B cell (primary cell): ENCODE measurements at regions not wholly inside any gene's neighbourhood (a gene's known extent, or its start where the extent isn't known, plus 50 kb on each side); places are given as distances from the start of the nearest gene placed in this dataset.

Source experiments
- ATAC-seq: fragments of 200-7000 bp; cut with Tn5 transposase; one replicate; pipeline ENCODE4 v1.10.0; 2021; ENCODE audit warnings: low read depth, mild to moderate bottlenecking, moderate number of reproducible peaks, moderate library complexity
- CTCF ChIA-PET: fragments of 350-600 bp; sonication (Branson Sonifier 250); formaldehyde crosslinking; loops from one replicate; lab custom pipeline; 2021; ENCODE audit warnings: antibody characterized with exemption, inconsistent platforms; lab: Charles Lee
- POLR2A ChIA-PET: fragments of 350-600 bp; sonication (Branson Sonifier 250); formaldehyde crosslinking; loops from one replicate; lab custom pipeline; 2021; ENCODE audit warnings: antibody characterized with exemption; lab: Charles Lee
- DNase-seq: peaks from one replicate; pipeline ENCODE4 v3.0.0; 2013
- H2AFZ ChIP-seq: 2 replicates; pipeline ENCODE4 v1.6.1; 2012; ENCODE audit warnings: mild to moderate bottlenecking, low read depth, low read length; ENCODE audit not compliant: insufficient read depth, poor library complexity, severe bottlenecking
- H3K27ac ChIP-seq, 2 donors: 1 replicate in 1 of 2; 2 replicates in 1 of 2; pipeline ENCODE4 v1.5.1; 2012 to 2013; ENCODE audit warnings: low read length in 2 of 2, mild to moderate bottlenecking in 2 of 2, moderate library complexity in 1 of 2
- H3K27me3 ChIP-seq, 4 experiments: fragments of 200-600 bp in 1 of 4; sonication (generic) in 1 of 4; replicated peaks in 1 of 4; 1 replicate in 2 of 4; 2 replicates in 2 of 4; pipeline versions ENCODE4 v1.6.1 to v1.7.0; 2013 to 2016; ENCODE audit warnings: low read length in 3 of 4, mild to moderate bottlenecking in 2 of 4, mixed read lengths in 1 of 4, moderate library complexity in 1 of 4; ENCODE audit not compliant: insufficient read depth in 4 of 4, control insufficient read depth in 3 of 4; ENCODE audit errors: control extremely low read depth in 1 of 4
- H3K36me3 ChIP-seq, 2 experiments: replicated peaks in 1 of 2; 1 replicate in 1 of 2; 2 replicates in 1 of 2; pipeline versions ENCODE4 v1.6.1 to v1.7.1; 2013; ENCODE audit warnings: low read length in 1 of 2; ENCODE audit not compliant: insufficient read depth in 2 of 2, control insufficient read depth in 1 of 2; ENCODE audit errors: control extremely low read depth in 1 of 2, extremely low read depth in 1 of 2
- H3K4me1 ChIP-seq, 2 donors: fragments of 200-600 bp in 1 of 2; sonication (generic) in 1 of 2; 1 replicate in 1 of 2; 2 replicates in 1 of 2; pipeline versions ENCODE4 v1.5.1 to v1.6.1; 2013 to 2017; ENCODE audit warnings: low read length in 2 of 2; ENCODE audit not compliant: control insufficient read depth in 2 of 2, insufficient read depth in 2 of 2
- H3K4me2 ChIP-seq: replicated peaks from 2 replicates; pipeline ENCODE3; 2012; ENCODE audit warnings: mild to moderate bottlenecking, low read depth, low read length; ENCODE audit not compliant: poor library complexity, severe bottlenecking
- H3K4me3 ChIP-seq, 5 experiments: fragments of 200-600 bp in 1 of 5; sonication (generic) in 1 of 5; 1 replicate in 3 of 5; 2 replicates in 2 of 5; pipeline versions ENCODE4 v1.5.1 to v1.7.0; 2011 to 2016; ENCODE audit warnings: low read length in 4 of 5, mild to moderate bottlenecking in 4 of 5, low read depth in 2 of 5, control low read depth in 1 of 5, moderate library complexity in 1 of 5; ENCODE audit not compliant: insufficient read depth in 1 of 5; ENCODE audit errors: control extremely low read depth in 1 of 5, extremely low read depth in 1 of 5
- H3K79me2 ChIP-seq: fragments of 200-600 bp; sonication (generic); one replicate; pipeline ENCODE4 v1.6.0; 2016; ENCODE audit warnings: low read length; ENCODE audit not compliant: control insufficient read depth, insufficient read depth
- H3K9ac ChIP-seq: fragments of 200-600 bp; sonication (generic); 2 replicates; pipeline ENCODE4 v1.6.1; 2017; ENCODE audit warnings: mild to moderate bottlenecking, low read length, moderate library complexity
- H3K9me3 ChIP-seq, 3 donors: one replicate each; pipeline versions ENCODE4 v1.6.1 to v1.7.1; 2013; ENCODE audit warnings: low read length in 2 of 3; ENCODE audit not compliant: control insufficient read depth in 2 of 3, insufficient read depth in 1 of 3; ENCODE audit errors: control extremely low read depth in 1 of 3
- H4K20me1 ChIP-seq: 2 replicates; pipeline ENCODE4 v1.6.0; 2012; ENCODE audit warnings: mild to moderate bottlenecking, low read length; ENCODE audit not compliant: insufficient read depth, control insufficient read depth, poor library complexity, severe bottlenecking
- H3K27ac Mint-ChIP-seq: one replicate; pipeline ENCODE4 v1.8.0; 2021; ENCODE audit warnings: mixed read lengths
- H3K27me3 Mint-ChIP-seq: one replicate; pipeline ENCODE4 v1.8.0; 2021; ENCODE audit warnings: mixed read lengths
- H3K4me1 Mint-ChIP-seq: one replicate; pipeline ENCODE4 v1.8.0; 2021; ENCODE audit warnings: mixed read lengths
- H3K4me3 Mint-ChIP-seq: one replicate; pipeline ENCODE4 v1.8.0; 2021; ENCODE audit warnings: mixed read lengths
- H3K9me3 Mint-ChIP-seq: one replicate; pipeline ENCODE4 v1.8.0; 2022; ENCODE audit warnings: mixed read lengths; ENCODE audit not compliant: insufficient read depth
- EZH2 ChIP-seq: IDR thresholded peaks from 2 replicates; pipeline ENCODE4 v1.6.1; 2012; ENCODE audit warnings: borderline replicate concordance, low read depth, mild to moderate bottlenecking, moderate library complexity, low read length; ENCODE audit not compliant: insufficient read depth, poor library complexity, severe bottlenecking
- WGBS: methylation state at CpG from one replicate; pipeline ENCODE4 v1.1.5; 2013; ENCODE audit warnings: missing lambda C conversion rate; ENCODE audit not compliant: insufficient coverage; 5-methylcytosine and 5-hydroxymethylcytosine counted together
- intact Hi-C: fragments of 100-400 bp; cut with micrococcal nuclease; formaldehyde crosslinking; loops from one replicate; pipeline ENCODE4 v1.10.0; 2022
- TF ChIP-seq, protein P1 (sequence below): fragments of 200-600 bp; IDR thresholded peaks from one replicate; pipeline ENCODE4 v1.8.0; 2022; ENCODE audit warnings: antibody characterized with exemption, mild to moderate bottlenecking

- H3K4me3 ChIP-seq, result no peak overlapping the region
- ATAC-seq (no peak), DNase-seq (no peak)
- no peaks in the 10 kb centered on the region for H3K36me3 ChIP-seq
- H3K79me2 ChIP-seq, result no peaks in the 10 kb centered on the region
- peaks cover 0 to 4% (median 2%) of the 10 kb centered on the region in 4 experiments for H3K27me3 ChIP-seq
- no peak overlapping the region for H3K27ac ChIP-seq
- 76% methylated on average over 5 of the region's 6 CpGs for WGBS
- no peaks in the 10 kb centered on the region for H4K20me1 ChIP-seq
- H3K4me1 ChIP-seq, result peaks cover 9 to 10% of the 10 kb centered on the region in 2 donors
- no peak overlapping the region for H3K9ac ChIP-seq
- ChIA-PET POLR2A (no interaction called here), CTCF (no interaction called here)
- Mint-ChIP-seq H3K4me3 (no peak overlapping the region), H3K9me3 (no peaks in the 10 kb centered on the region), H3K27ac (no peak overlapping the region), H3K27me3 (peaks cover 24% of the 10 kb centered on the region), H3K4me1 (peaks cover 11% of the 10 kb centered on the region)
- H2AFZ ChIP-seq, result no peak overlapping the region
- TF ChIP-seq EZH2, result no peak
- TF ChIP-seq, protein P1, sequence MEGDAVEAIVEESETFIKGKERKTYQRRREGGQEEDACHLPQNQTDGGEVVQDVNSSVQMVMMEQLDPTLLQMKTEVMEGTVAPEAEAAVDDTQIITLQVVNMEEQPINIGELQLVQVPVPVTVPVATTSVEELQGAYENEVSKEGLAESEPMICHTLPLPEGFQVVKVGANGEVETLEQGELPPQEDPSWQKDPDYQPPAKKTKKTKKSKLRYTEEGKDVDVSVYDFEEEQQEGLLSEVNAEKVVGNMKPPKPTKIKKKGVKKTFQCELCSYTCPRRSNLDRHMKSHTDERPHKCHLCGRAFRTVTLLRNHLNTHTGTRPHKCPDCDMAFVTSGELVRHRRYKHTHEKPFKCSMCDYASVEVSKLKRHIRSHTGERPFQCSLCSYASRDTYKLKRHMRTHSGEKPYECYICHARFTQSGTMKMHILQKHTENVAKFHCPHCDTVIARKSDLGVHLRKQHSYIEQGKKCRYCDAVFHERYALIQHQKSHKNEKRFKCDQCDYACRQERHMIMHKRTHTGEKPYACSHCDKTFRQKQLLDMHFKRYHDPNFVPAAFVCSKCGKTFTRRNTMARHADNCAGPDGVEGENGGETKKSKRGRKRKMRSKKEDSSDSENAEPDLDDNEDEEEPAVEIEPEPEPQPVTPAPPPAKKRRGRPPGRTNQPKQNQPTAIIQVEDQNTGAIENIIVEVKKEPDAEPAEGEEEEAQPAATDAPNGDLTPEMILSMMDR, result no peak
- no peaks in the 10 kb centered on the region for H3K9me3 ChIP-seq
- intact Hi-C loops, result no loop called here
- H3K4me2 ChIP-seq, result no peak overlapping the region
These were observed 66.1 kb upstream of the SPON1 start for GRCh38 chr11:13896175-13896980.

DNA sequence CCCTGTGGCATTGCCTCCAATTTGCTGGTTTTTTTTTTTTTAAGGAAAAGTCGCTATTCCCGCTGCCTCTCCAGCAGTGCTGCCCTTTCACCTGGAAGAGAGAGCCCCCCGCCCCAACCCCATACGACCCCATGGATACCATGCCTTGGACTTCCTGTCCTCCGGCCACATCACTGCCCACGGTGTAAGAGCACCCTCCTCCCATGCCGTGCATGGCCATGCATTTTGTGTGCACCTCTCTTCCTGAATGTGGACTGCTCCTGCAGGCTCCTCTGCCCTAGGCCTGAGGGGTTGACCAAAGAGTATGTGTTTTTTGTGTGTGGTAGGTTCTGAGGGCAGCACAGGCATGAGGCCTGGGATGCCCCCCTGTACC is 65.6 kb upstream of the SPON1 start:
- H4K20me1 ChIP-seq, result no peaks in the 10 kb centered on the region
- Mint-ChIP-seq H3K9me3 (no peaks in the 10 kb centered on the region), H3K27me3 (peaks cover 24% of the 10 kb centered on the region), H3K4me1 (peaks cover 11% of the 10 kb centered on the region), H3K4me3 (no peak overlapping the region), H3K27ac (no peak overlapping the region)
- H3K9me3 ChIP-seq, result no peaks in the 10 kb centered on the region
- no peak overlapping the region for H3K4me3 ChIP-seq
- no peak overlapping the region for H3K27ac ChIP-seq
- DNase-seq, result no peak
- H3K4me1 ChIP-seq, result peaks cover 9 to 10% of the 10 kb centered on the region in 2 donors
- H3K36me3 ChIP-seq, result no peaks in the 10 kb centered on the region
- H3K9ac ChIP-seq, result no peak overlapping the region
- TF ChIP-seq EZH2, result no peak
- TF ChIP-seq, protein P1, result no peak
- POLR2A ChIA-PET, result no interaction called here
- no peak overlapping the region for H3K4me2 ChIP-seq
- no peaks in the 10 kb centered on the region for H3K79me2 ChIP-seq
- H3K27me3 ChIP-seq, result peaks cover 0 to 4% (median 2%) of the 10 kb centered on the region in 4 experiments
- H2AFZ ChIP-seq, result no peak overlapping the region
- CTCF ChIA-PET, result no interaction called here
- 90% methylated on average over 3 of the region's 7 CpGs for WGBS
- intact Hi-C loops, result no loop called here
- no peak for ATAC-seq
